Small intestine (tissue), 7 donors: ENCODE measurements at regions not wholly inside any gene's neighbourhood (a gene's known extent, or its start where the extent isn't known, plus 50 kb on each side); places are given as distances from the start of the nearest gene placed in this dataset.
"Not testable (repeated sequence)": the region's sequence is repeated elsewhere in the genome, so short reads cannot be mapped to it uniquely, and the experiment has no call there.

Experiments used
- DNase-seq, 2 donors: peaks; one replicate each; pipeline versions ENCODE4 v3.0.0 to v3.0.0-alpha.2; 2013
- FAIRE-seq: peaks from 2 replicates; lab custom pipeline; 2012; peaks lifted over from hg19 to GRCh38; lab: Jason Lieb, UNC
- H3K27ac ChIP-seq, 3 donors: one replicate each; pipeline ENCODE4 v1.5.1; 2013; ENCODE audit warnings: low read length in 2 of 3, mild to moderate bottlenecking in 2 of 3, control low read depth in 1 of 3, inconsistent platforms in 1 of 3, low read depth in 1 of 3, moderate library complexity in 1 of 3
- H3K27me3 ChIP-seq, 3 donors: one replicate each; pipeline ENCODE4 v1.6.1; 2013; ENCODE audit warnings: low read length in 3 of 3, inconsistent platforms in 1 of 3; ENCODE audit not compliant: control insufficient read depth in 3 of 3, insufficient read depth in 3 of 3
- H3K36me3 ChIP-seq, 3 donors: one replicate each; pipeline ENCODE4 v1.6.1; 2013; ENCODE audit warnings: low read length in 3 of 3, inconsistent platforms in 1 of 3, low read depth in 1 of 3, mild to moderate bottlenecking in 1 of 3, moderate library complexity in 1 of 3; ENCODE audit not compliant: control insufficient read depth in 3 of 3, insufficient read depth in 2 of 3
- H3K4me1 ChIP-seq, 3 donors: one replicate each; pipeline ENCODE4 v1.6.1; 2013; ENCODE audit warnings: low read length in 2 of 3, inconsistent platforms in 1 of 3, low read depth in 1 of 3, mild to moderate bottlenecking in 1 of 3, moderate library complexity in 1 of 3; ENCODE audit not compliant: control insufficient read depth in 3 of 3, insufficient read depth in 2 of 3
- H3K4me3 ChIP-seq, 3 donors: one replicate each; pipeline ENCODE4 v1.5.1; 2013; ENCODE audit warnings: low read length in 3 of 3, control low read depth in 1 of 3, inconsistent platforms in 1 of 3, low read depth in 1 of 3, mild to moderate bottlenecking in 1 of 3, moderate library complexity in 1 of 3
- H3K9me3 ChIP-seq, 2 donors: one replicate each; pipeline ENCODE4 v1.6.1; 2013; ENCODE audit warnings: low read depth in 1 of 2, low read length in 1 of 2; ENCODE audit not compliant: control insufficient read depth in 2 of 2, insufficient read depth in 1 of 2
- WGBS, 3 donors: extraction: QIAGEN DNeasy Blood & Tissue Kit; methylation state at CpG; one replicate each; pipeline ENCODE4 v1.1.7; 2013; 5-methylcytosine and 5-hydroxymethylcytosine counted together
- donor health status: healthy with polysubstance abuse.
- donor health status: control.
- donor health status: control.
- donor health status: Bipolar disorder and iron deficiency.
- donor health status: healthy.

- H3K27ac ChIP-seq = no peak overlapping the region
- DNase-seq (peak; percentile 24 to 80), FAIRE-seq (no peak)
- H3K36me3 ChIP-seq = no peaks in the 10 kb centered on the region
- WGBS, 3 donors = 18 to 54% (median 38%) methylated on average over 3 of the region's 3 CpGs
- H3K4me3 ChIP-seq = no peak overlapping the region
- no peaks in the 10 kb centered on the region for H3K4me1 ChIP-seq
- H3K27me3 ChIP-seq = no peaks in the 10 kb centered on the region
- no peaks in the 10 kb centered on the region for H3K9me3 ChIP-seq
These were observed 121.0 kb upstream of the XPO1 start for GRCh38 chr2:61658841-61659780.

- not testable (repeated sequence) for H3K27ac ChIP-seq, H3K4me1 ChIP-seq, DNase-seq, H3K36me3 ChIP-seq, H3K4me3 ChIP-seq, H3K27me3 ChIP-seq, FAIRE-seq
- peaks cover 0 to 19% of the 10 kb centered on the region in 2 donors for H3K9me3 ChIP-seq
- WGBS, 3 donors = 88 to 93% (median 92%) methylated on average over 3 of the region's 3 CpGs
These were observed 111.8 kb upstream of the XPO1 start for GRCh38 chr2:61649946-61650345.

- 90 to 95% (median 93%) methylated on average over 2 of the region's 2 CpGs for WGBS, 3 donors
- Histone ChIP-seq H3K36me3 (no peaks in the 10 kb centered on the region), H3K4me3 (no peak overlapping the region), H3K27me3 (no peaks in the 10 kb centered on the region), H3K27ac (no peak overlapping the region), H3K9me3 (peaks cover 0 to 19% of the 10 kb centered on the region in 2 donors), H3K4me1 (no peaks in the 10 kb centered on the region)
- DNase-seq (no peak), FAIRE-seq (no peak)
These were observed 110.9 kb upstream of the XPO1 start for GRCh38 chr2:61649021-61649420.

DNA sequence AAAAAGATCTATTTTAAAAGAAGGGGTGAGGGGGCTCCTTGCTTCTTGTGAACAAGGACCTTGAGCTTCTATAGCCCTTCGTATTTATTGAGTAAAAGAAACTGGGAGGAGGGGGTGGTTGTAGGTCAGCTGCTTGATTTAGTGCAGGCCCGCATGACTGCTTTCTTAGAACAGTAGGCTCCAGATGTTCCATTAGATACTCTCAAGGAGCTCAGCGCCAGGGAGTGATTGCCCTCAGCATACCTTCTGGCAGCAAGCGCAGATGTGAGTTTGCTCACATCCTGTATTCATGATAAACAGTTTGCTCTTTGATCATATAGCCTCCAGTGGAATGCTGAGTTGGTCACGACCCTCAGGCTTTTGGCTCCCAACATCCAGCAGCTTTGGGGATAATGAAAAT is 108.9 kb upstream of the XPO1 start:
- Histone ChIP-seq H3K27me3 (no peaks in the 10 kb centered on the region), H3K9me3 (peaks cover 0 to 19% of the 10 kb centered on the region in 2 donors), H3K36me3 (no peaks in the 10 kb centered on the region), H3K4me3 (no peak overlapping the region), H3K27ac (no peak overlapping the region), H3K4me1 (no peaks in the 10 kb centered on the region)
- FAIRE-seq (no peak), DNase-seq (no peak)
- whole genome bisulfite sequencing, 3 donors = 70 to 83% (median 79%) methylated on average over 5 of the region's 5 CpGs

DNA sequence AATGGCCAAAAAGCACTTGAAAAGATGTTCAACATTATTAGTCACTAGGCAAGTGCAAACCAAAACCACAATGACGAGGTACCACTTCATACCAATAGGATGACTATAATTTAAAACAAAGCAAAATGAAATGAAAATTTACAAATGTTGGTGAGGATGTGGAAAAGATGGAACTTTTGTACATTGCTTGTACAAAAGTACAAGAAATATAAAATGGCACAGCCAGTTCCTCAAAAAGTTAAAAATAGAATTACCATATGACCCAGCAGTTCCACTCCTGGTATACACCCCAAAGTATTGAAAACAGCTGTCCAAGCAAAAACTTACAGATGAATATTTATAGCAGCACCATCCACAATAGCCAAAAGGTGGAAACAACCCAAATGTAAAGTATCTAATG is 107.8 kb upstream of the XPO1 start:
- H3K36me3 ChIP-seq = no peaks in the 10 kb centered on the region
- no peaks in the 10 kb centered on the region for H3K4me1 ChIP-seq
- no peaks in the 10 kb centered on the region for H3K27me3 ChIP-seq
- FAIRE-seq (no peak), DNase-seq (no peak)
- no peak overlapping the region for H3K27ac ChIP-seq
- 81 to 84% (median 83%) methylated on average over 1 of the region's 1 CpG for WGBS, 3 donors
- no peak overlapping the region for H3K4me3 ChIP-seq
- peaks cover 0 to 16% of the 10 kb centered on the region in 2 donors for H3K9me3 ChIP-seq

- H3K9me3 ChIP-seq = peaks cover 0 to 11% of the 10 kb centered on the region in 2 donors
- H3K36me3 ChIP-seq, H3K27me3 ChIP-seq, H3K4me1 ChIP-seq, FAIRE-seq, DNase-seq, H3K4me3 ChIP-seq, H3K27ac ChIP-seq: not testable (repeated sequence)
- 87 to 96% (median 92%) methylated on average over 6 of the region's 6 CpGs for WGBS, 3 donors
These were observed 105.0 kb upstream of the XPO1 start for GRCh38 chr2:61643153-61643552.

GRCh38 chr2:61640406-61640805 is 102.2 kb upstream of the XPO1 start:
- no peaks in the 10 kb centered on the region for H3K9me3 ChIP-seq
- 88 to 100% (median 100%) methylated on average over 2 of the region's 2 CpGs for WGBS, 3 donors
- no peaks in the 10 kb centered on the region for H3K36me3 ChIP-seq
- H3K27ac ChIP-seq = no peak overlapping the region
- no peak for FAIRE-seq
- no peak for DNase-seq
- H3K4me1 ChIP-seq = no peaks in the 10 kb centered on the region
- H3K27me3 ChIP-seq = no peaks in the 10 kb centered on the region
- no peak overlapping the region for H3K4me3 ChIP-seq

DNA sequence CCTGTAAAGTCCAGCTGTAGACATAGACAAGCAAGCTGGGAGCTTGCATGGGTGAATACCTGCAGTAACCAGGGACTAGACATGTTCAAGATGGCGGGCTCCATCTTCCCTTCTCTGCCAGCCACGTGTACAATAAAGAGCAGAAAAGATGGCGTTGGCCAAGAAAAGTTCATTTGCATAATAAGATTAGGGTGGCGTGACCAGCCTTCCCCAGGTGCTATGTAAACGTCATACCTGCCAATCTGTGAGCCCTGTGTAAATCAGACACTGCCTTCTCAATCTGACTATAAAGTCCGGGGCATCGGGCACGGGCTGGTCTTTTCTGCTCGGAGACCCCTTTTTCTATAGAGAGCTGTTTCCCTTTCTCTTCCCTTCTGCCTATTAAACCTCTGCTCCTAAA is 101.6 kb upstream of the XPO1 start:
- no peak for FAIRE-seq
- DNase-seq = no peak
- 75 to 86% (median 84%) methylated on average over 9 of the region's 9 CpGs for WGBS, 3 donors

More for the DNA sequence above, 101.6 kb upstream of the XPO1 start:
- no peaks in the 10 kb centered on the region for H3K36me3 ChIP-seq
- H3K4me3 ChIP-seq = no peak overlapping the region
- H3K27ac ChIP-seq = no peak overlapping the region
- no peaks in the 10 kb centered on the region for H3K9me3 ChIP-seq
- no peaks in the 10 kb centered on the region for H3K4me1 ChIP-seq
- no peaks in the 10 kb centered on the region for H3K27me3 ChIP-seq
